ENCODE measurements at regions not wholly inside any gene's neighbourhood (a gene's known extent, or its start where the extent isn't known, plus 50 kb on each side); places are given as distances from the start of the nearest gene placed in this dataset.

- in situ Hi-C loops (cut with MboI) = no loop called here
- H3K4me3 ChIP-seq = no peak overlapping the region
- H3F3A ChIP-seq (ENCODE audit: insufficient read depth) = no peaks in the 10 kb centered on the region
- H3K9me2 ChIP-seq (ENCODE audit: insufficient read depth) = no peaks in the 10 kb centered on the region; the same call in 1 of the 2 replicates
- no peak for TF ChIP-seq EZH2 (IDR thresholded peaks at IDR 0.05; ENCODE audit: insufficient read depth, poor library complexity, severe bottlenecking)
- no peak for TF ChIP-seq EZH2phosphoT487 (IDR thresholded peaks at IDR 0.05; ENCODE audit: insufficient read depth, low read depth)
- H3K27ac ChIP-seq = no peak overlapping the region
- no peaks in the 10 kb centered on the region for H3K4me1 ChIP-seq (ENCODE audit: insufficient read depth)
- DNase-seq = peak; percentile 62
- H3K4me2 ChIP-seq (ENCODE audit: unreplicated experiment) = no peak overlapping the region
- no peaks in the 10 kb centered on the region for H4K20me1 ChIP-seq (ENCODE audit: insufficient read depth)
- no peaks in the 10 kb centered on the region for H3K27me3 ChIP-seq (replicated peaks; ENCODE audit: insufficient read depth)
- WGBS, 2 experiments (ENCODE audit: low coverage in 1 of 2, low lambda C conversion rate in 2 of 2, missing lambda C conversion rate in 2 of 2) = 20 to 26% methylated on average over 4 of the region's 4 CpGs
- H3K9ac ChIP-seq = no peak overlapping the region
- H3K36me3 ChIP-seq (ENCODE audit: low read depth) = no peaks in the 10 kb centered on the region
- no peaks in the 10 kb centered on the region for H3K9me3 ChIP-seq (ENCODE audit: low read depth)
- no peak overlapping the region for H2AFZ ChIP-seq
- H3K79me2 ChIP-seq (ENCODE audit: insufficient read depth) = no peaks in the 10 kb centered on the region
Measured at GRCh38 chr2:228446734-228447133, 265.2 kb upstream of the SPHKAP start.

- no peaks in the 10 kb centered on the region for H3K9me3 ChIP-seq (ENCODE audit: low read depth)
- no peaks in the 10 kb centered on the region for H3K36me3 ChIP-seq (ENCODE audit: low read depth)
- H2AFZ ChIP-seq = no peak overlapping the region
- WGBS, 2 experiments (ENCODE audit: low coverage in 1 of 2, low lambda C conversion rate in 2 of 2, missing lambda C conversion rate in 2 of 2) = 79 to 83% methylated on average over 4 of the region's 4 CpGs
- no peaks in the 10 kb centered on the region for H3K4me1 ChIP-seq (ENCODE audit: insufficient read depth)
- no peak overlapping the region for H3K4me2 ChIP-seq (ENCODE audit: unreplicated experiment)
- no peak overlapping the region for H3K4me3 ChIP-seq
- H4K20me1 ChIP-seq (ENCODE audit: insufficient read depth) = no peaks in the 10 kb centered on the region
- in situ Hi-C loops (cut with MboI) = no loop called here
- no peak overlapping the region for H3K9ac ChIP-seq
- H3K79me2 ChIP-seq (ENCODE audit: insufficient read depth) = no peaks in the 10 kb centered on the region
- no peaks in the 10 kb centered on the region for H3F3A ChIP-seq (ENCODE audit: insufficient read depth)
- TF ChIP-seq EZH2 (IDR thresholded peaks at IDR 0.05; ENCODE audit: insufficient read depth, poor library complexity, severe bottlenecking) = no peak
- TF ChIP-seq EZH2phosphoT487 (IDR thresholded peaks at IDR 0.05; ENCODE audit: insufficient read depth, low read depth) = no peak
- no peaks in the 10 kb centered on the region for H3K27me3 ChIP-seq (replicated peaks; ENCODE audit: insufficient read depth)
- DNase-seq = no peak
- H3K27ac ChIP-seq = no peak overlapping the region
- no peaks in the 10 kb centered on the region; the same call in 1 of the 2 replicates for H3K9me2 ChIP-seq (ENCODE audit: insufficient read depth)
Measured at GRCh38 chr2:228444161-228444560, 262.7 kb upstream of the SPHKAP start.

- Histone ChIP-seq H3K4me2 (ENCODE audit: unreplicated experiment) (no peak overlapping the region), H3K79me2 (ENCODE audit: insufficient read depth) (no peaks in the 10 kb centered on the region), H3K36me3 (ENCODE audit: low read depth) (no peaks in the 10 kb centered on the region), H3K9ac (no peak overlapping the region), H3K4me1 (ENCODE audit: insufficient read depth) (no peaks in the 10 kb centered on the region), H3K9me3 (ENCODE audit: low read depth) (no peaks in the 10 kb centered on the region), H3K4me3 (no peak overlapping the region), H3F3A (ENCODE audit: insufficient read depth) (no peaks in the 10 kb centered on the region), H4K20me1 (ENCODE audit: insufficient read depth) (no peaks in the 10 kb centered on the region), H2AFZ (no peak overlapping the region), H3K27ac (no peak overlapping the region), H3K9me2 (ENCODE audit: insufficient read depth) (no peaks in the 10 kb centered on the region; the same call in 1 of the 2 replicates), H3K27me3 (replicated peaks; ENCODE audit: insufficient read depth) (no peaks in the 10 kb centered on the region)
- no peak for DNase-seq
- no peak for TF ChIP-seq EZH2phosphoT487 (IDR thresholded peaks at IDR 0.05; ENCODE audit: insufficient read depth, low read depth)
- TF ChIP-seq EZH2 (IDR thresholded peaks at IDR 0.05; ENCODE audit: insufficient read depth, poor library complexity, severe bottlenecking) = no peak
- in situ Hi-C loops (cut with MboI) = no loop called here
Measured at GRCh38 chr2:228433721-228434120, 252.2 kb upstream of the SPHKAP start.

GRCh38 chr2:228432116-228432515 is 250.6 kb upstream of the SPHKAP start:
- Histone ChIP-seq H3K27ac (no peak overlapping the region), H3K9me3 (ENCODE audit: low read depth) (no peaks in the 10 kb centered on the region), H3K9ac (no peak overlapping the region), H3K4me1 (ENCODE audit: insufficient read depth) (no peaks in the 10 kb centered on the region), H3K79me2 (ENCODE audit: insufficient read depth) (no peaks in the 10 kb centered on the region), H3K36me3 (ENCODE audit: low read depth) (no peaks in the 10 kb centered on the region), H2AFZ (no peak overlapping the region), H3K9me2 (ENCODE audit: insufficient read depth) (no peaks in the 10 kb centered on the region; the same call in 1 of the 2 replicates), H3K4me3 (no peak overlapping the region), H3F3A (ENCODE audit: insufficient read depth) (no peaks in the 10 kb centered on the region), H4K20me1 (ENCODE audit: insufficient read depth) (no peaks in the 10 kb centered on the region), H3K4me2 (ENCODE audit: unreplicated experiment) (no peak overlapping the region), H3K27me3 (replicated peaks; ENCODE audit: insufficient read depth) (no peaks in the 10 kb centered on the region)
- WGBS, 2 experiments (ENCODE audit: low coverage in 1 of 2, low lambda C conversion rate in 2 of 2, missing lambda C conversion rate in 2 of 2) = 66 to 72% methylated on average over 4 of the region's 4 CpGs
- no peak for DNase-seq
- in situ Hi-C loops (cut with MboI) = no loop called here
- no peak for TF ChIP-seq EZH2 (IDR thresholded peaks at IDR 0.05; ENCODE audit: insufficient read depth, poor library complexity, severe bottlenecking)
- no peak for TF ChIP-seq EZH2phosphoT487 (IDR thresholded peaks at IDR 0.05; ENCODE audit: insufficient read depth, low read depth)

- in situ Hi-C loops (cut with MboI) = no loop called here
- no peaks in the 10 kb centered on the region for H3K9me3 ChIP-seq (ENCODE audit: low read depth)
- H3K27me3 ChIP-seq (replicated peaks; ENCODE audit: insufficient read depth) = no peaks in the 10 kb centered on the region
- no peaks in the 10 kb centered on the region for H3K36me3 ChIP-seq (ENCODE audit: low read depth)
- H3F3A ChIP-seq (ENCODE audit: insufficient read depth) = no peaks in the 10 kb centered on the region
- H3K9ac ChIP-seq = no peak overlapping the region
- 14 to 20% methylated on average over 1 of the region's 1 CpG for WGBS, 2 experiments (ENCODE audit: low coverage in 1 of 2, low lambda C conversion rate in 2 of 2, missing lambda C conversion rate in 2 of 2)
- no peak overlapping the region for H3K4me3 ChIP-seq
- no peaks in the 10 kb centered on the region for H3K79me2 ChIP-seq (ENCODE audit: insufficient read depth)
- H3K9me2 ChIP-seq (ENCODE audit: insufficient read depth) = no peaks in the 10 kb centered on the region; the same call in 1 of the 2 replicates
- H3K27ac ChIP-seq = no peak overlapping the region
- TF ChIP-seq EZH2 (IDR thresholded peaks at IDR 0.05; ENCODE audit: insufficient read depth, poor library complexity, severe bottlenecking) (no peak), EZH2phosphoT487 (IDR thresholded peaks at IDR 0.05; ENCODE audit: insufficient read depth, low read depth) (no peak)
- no peak overlapping the region for H2AFZ ChIP-seq
- no peak for DNase-seq
- H3K4me1 ChIP-seq (ENCODE audit: insufficient read depth) = no peaks in the 10 kb centered on the region
- no peak overlapping the region for H3K4me2 ChIP-seq (ENCODE audit: unreplicated experiment)
- no peaks in the 10 kb centered on the region for H4K20me1 ChIP-seq (ENCODE audit: insufficient read depth)
Measured at GRCh38 chr2:228430986-228431385, 249.5 kb upstream of the SPHKAP start.
